Activated effector memory CD4-positive, alpha-beta T cell treated with anti-CD3 and anti-CD28 coated beads, Interleukin-2, amount 50 U/mL, for 16 hours (primary cell): ENCODE measurements at regions not wholly inside any gene's neighbourhood (a gene's known extent, or its start where the extent isn't known, plus 50 kb on each side); places are given as distances from the start of the nearest gene placed in this dataset.

Experiments
- DNase-seq: peaks from one replicate; pipeline ENCODE4 v3.0.0-alpha.2; 2020

DNA sequence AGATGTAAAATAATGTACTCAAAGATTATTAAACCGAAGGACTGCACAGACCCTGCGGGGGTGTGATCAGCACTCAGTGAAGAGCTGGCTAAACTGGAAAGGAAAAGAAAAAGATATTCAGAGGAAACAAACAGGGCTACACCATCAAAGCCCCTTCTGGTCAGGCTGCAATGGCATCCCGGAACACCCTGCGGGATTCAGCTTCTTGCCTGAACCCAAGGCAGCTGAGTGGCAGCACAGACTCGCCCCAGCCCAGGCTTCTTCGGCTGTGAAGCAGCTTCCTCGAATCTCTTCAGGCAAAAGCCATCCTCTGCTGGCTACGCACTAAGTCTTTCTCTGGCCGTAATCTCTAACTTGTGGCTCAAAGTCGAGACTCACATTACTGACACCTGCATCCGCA, 220.9 kb downstream of the TEX29 start:
- no peak for DNase-seq

- no peak for DNase-seq
These were observed 221.5 kb downstream of the TEX29 start for GRCh38 chr13:111541752-111542529.

GRCh38 chr13:111542530-111543341, 222.3 kb downstream of the TEX29 start:
- DNase-seq = no peak

DNA sequence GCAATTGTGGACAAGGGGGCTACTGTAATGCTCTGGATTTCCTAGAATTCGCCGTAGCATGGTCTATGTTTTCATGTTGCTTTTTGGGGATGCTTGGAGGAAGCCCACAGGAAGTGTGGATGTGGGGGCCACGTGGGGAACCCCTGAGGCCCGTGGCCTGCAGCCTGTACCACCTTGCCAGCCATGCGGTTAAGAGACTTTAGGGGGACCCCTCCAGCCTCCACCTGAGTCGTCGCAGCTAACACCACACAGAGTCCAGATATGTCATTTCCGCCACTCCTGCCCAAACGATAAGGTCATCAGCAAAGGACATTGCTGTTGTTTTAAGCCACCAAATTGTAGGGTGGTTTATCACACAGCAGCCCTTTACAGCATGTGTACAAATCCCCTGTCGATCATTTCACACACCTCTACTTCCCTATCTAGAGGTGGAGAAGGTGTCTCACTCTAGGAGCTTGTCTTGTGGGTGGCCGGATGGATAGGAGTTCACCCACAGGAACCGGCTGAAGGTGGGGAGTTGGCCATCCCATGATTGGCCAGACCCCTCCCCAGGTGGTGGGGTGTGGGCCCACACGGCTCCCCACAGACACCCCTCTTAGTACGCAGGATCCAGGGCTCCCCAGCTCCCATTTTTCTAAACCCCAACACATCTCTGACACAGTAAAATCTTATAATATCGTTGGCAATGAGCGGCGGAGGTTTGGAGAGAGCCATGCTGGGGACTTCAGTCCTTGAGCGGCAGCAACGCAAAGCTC, 226.7 kb downstream of the TEX29 start:
- no peak for DNase-seq

DNA sequence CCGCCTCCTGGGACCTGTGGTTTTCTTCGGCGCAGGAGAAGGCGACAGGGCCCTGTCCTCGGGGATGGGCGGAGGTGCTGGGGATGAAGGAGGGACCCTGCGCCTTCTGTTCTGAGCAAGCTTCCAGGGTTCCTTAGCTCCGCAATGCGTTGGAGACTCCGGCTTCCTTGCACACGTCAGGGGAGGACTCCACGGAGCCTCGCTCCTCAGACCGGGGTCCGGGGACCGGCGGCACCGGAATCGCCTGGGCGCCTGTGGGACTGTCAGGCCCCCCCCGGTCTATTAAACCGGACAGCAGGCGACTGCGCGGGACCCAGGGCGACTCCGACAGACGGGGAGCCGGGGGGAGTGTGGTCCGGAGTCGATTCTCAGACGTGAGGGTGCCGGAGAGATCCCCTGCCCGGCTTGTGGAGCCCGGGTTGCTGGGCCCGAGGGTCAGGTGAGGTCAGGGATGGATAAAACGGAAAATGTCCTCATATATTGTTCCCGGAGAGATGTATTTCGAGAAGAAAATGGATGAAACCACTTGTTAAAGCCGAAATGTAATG, 227.4 kb downstream of the TEX29 start:
- DNase-seq = no peak

GRCh38 chr13:111548301-111548700, 227.9 kb downstream of the TEX29 start:
- no peak for DNase-seq

DNA sequence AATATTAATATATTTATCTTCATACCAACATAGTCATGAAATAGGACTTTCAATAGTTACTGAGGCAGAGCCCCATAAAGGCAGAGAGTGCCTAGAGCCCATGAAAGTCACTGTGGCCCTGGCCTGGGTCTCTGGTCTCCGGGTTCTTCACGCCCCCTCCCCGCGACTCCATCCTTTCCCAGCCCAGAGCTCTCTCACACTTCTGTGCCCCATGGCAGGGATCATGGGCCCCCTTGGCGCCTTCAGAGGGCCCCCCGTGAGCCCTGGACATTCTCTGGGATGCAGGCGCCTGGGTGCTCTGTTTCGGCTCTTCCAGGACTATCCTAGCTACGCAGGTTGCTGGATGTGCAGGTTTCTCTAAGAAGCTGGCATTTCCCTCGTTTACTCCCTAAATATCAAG, 228.4 kb downstream of the TEX29 start:
- DNase-seq = no peak

DNA sequence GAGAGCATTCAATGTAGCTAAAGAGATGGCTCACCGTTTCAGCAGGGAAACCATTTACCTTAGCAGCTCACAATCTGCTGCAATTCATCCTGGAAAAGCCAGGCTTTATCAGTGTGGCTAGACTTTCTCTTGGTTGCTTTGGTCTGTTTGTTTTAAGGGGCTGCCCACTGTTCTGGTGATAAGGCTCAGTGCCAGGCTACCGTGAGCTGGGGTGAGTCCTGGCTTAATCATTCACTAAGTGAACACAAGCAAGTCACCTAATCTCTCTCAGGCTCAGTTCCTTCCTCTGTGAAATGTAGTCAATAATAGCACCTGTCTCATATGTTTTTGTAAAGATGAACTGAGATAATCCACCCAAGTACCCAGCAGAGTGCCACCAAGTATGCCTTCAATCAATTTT, 229.0 kb downstream of the TEX29 start:
- DNase-seq = no peak

DNA sequence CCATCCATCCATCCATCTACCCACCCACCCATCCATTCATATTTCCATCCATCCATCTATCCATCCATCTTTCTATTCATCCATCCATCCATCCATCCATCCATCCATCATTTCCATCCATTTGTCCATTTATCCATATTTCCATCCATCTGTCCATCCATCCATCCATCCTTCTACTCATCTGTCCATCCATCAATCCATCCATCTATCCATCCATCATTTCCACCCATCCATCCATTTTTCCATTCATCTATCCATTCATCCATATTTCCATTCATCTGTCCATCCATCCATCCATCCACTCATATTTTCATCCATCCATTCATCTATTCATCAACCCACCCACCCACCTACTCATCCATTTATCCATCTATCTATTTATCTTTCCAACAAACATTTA, 229.6 kb downstream of the TEX29 start:
- DNase-seq = no peak

DNA sequence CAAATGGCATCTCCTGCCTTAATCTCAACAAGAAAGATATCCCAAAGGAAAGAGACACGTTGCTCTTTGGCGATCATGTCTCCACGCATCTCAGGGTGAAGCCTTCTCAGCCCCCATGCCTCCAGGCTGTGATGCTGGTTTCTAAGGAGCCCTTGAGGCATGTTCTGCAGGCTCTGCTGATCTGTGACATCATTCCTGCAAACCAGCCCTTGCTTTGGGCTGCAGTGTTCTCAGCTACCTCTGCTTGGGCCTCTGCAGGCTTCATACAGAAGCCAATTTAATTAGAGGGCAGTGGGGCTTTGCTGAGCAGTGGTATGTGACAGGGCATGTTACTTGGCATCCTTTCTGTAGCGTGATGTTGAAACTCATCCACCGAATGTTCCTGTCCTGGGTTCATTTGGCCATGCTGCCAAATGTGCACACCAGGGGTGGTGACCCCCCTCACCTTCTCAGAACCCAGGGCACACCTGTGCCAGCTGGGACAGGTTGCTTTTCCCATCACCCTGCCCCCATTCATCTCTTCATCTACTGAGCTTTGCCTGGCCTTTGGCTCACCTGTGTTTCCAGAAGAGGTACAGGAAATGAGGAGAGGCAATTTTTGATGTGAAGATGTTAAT, 230.9 kb downstream of the TEX29 start:
- DNase-seq = no peak

DNA sequence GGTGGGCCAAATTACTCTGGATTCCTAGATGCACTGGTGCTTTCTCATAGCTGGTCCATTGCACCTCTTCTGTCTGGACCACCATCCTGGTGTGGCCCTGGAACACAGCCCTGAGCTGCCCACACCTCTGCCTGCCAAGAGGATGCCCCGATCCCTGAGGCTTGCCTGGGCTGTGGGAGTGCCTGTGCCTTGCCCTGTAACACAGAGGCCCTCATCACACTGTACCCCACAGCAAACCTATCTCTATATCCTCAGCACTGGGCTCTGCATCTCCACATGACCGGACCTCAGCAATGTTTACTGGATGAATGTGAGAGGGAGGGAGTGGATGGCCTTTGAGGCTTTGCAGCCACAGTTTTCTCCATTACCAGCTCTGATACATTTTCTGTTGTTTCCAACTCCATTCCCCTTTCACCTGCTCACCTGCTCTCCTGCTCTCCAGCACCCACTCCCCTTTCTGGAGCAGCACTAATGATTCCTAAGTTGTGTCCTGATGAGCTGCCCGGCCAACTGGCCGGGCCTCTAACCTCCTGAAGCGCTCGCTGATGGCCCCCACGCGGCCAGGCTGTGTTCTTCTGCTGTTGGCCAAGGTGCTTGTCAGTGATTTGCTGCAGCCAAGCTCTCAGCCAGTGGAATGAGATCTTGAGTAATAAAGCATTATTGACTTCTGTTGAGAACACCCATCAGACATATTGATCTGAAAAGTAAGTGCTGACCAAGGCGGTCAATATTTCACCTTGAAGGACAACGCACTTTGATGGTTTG, 232.6 kb downstream of the TEX29 start:
- DNase-seq = no peak

DNA sequence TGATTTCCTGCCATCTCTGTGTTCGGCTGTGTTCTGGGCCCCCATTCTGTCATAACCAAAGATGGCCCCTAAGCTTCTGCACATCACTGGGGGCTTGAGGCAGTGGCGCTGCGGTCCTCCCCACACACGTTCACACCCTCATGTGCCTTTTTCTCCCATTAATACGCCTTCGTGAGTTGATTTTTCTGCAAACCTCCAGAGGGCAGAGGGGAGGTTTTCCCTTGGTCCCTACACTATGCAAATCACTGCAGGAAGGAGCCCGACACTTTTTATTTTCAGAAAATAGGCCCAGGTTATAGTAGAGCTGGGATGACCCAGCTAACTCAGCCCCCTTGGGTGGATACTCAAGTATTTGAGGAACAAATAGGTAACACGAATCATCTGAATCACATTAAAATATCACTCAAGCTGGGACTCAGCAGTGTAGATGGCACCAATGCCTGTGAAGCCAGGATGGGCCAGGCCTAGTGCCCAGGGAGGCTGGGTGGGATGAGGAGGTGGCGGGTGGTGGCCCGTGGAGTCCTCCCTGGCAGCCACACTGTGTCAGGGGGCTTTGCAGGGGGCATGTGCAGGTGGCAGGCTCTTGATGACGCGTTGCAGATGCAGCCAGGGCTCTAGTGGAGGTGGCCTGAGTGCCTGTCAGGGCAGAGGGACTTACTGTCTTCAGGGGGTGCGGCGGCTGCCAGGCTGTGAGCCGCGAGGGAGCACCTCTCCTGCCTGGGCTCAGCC, 234.3 kb downstream of the TEX29 start:
- no peak for DNase-seq

DNA sequence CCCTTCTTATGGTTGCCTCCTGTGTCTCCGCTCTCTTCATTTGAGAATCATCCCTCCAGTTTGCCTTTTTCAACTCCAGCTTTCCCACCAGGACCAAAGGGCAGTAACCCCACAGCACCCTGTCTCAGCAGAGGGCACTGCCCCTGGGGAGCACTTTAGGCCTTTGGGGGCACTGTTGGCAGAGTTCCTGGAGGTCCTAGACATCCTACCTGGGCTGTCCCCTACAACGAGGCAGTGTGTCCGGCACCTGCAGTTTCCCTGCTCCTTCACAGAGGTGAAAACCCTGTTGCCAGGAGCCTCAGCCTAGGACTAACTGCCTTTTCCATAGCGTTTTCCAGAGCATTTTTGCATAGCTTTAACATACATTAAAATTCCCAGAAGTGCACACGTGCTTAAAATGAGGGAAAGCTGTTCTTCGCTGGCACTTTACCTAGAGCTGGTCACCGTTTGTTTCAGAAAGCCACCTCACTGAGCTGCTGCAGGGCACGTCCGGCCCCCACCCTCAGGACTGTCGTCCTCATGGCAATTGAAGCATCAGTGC, 234.9 kb downstream of the TEX29 start:
- DNase-seq = no peak

GRCh38 chr13:111555903-111556302, 235.5 kb downstream of the TEX29 start:
- no peak for DNase-seq

DNA sequence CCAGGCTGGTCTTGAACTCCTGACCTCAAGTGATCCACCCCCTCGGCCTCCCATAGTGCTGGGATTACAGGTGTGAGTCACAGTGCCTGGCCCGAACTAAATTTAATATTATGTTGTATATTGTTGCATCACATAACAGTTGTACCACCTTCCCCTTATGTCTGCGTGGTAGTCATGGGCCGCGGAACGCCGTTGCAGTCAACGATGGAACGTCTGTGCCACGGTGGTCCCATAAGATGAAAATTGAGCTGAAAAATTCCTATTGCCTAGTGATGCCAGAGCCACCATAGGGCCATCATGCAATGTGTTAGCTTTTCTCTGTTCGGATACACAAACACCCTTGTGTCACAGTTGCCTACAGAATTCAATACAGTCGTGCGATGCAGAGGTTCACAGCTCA, 236.1 kb downstream of the TEX29 start:
- DNase-seq = no peak

- DNase-seq = no peak
These were observed 237.7 kb downstream of the TEX29 start for GRCh38 chr13:111557921-111558699.

- DNase-seq = no peak
These were observed 238.3 kb downstream of the TEX29 start for GRCh38 chr13:111558700-111559088.

GRCh38 chr13:111559612-111560403, 239.4 kb downstream of the TEX29 start:
- DNase-seq = no peak

DNA sequence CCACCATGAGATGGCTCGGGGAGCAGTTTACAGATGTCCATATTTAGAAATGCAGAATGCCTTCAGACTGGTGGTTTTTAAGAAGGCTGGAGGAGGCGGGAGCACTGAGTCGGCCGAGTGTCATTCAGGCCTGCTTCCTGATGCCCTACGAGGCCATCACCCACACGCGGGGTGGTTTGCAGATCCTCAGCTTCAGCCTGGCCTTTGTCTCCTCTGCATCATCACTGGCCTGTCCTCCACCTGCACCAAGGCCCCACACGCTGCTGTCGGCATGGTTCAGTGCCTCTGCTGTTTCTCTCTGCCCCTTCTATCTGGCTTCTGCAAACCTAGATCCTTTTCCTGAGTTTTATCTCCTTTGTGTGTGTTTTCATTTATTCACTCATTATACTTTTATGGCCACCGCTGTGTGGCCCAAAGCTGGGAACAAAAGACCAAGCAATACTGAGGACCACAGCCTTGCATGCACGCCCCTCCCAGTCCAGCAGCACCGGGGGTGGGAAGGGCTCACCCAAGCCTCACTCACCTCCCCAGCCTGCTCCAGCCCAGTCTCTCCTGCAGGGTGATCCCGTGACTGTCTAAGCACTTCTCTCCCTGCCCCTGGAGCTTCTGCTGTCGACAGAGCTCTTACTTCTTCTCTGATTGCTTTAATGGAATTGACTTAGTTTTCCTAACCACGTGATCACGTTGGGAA, 240.8 kb downstream of the TEX29 start:
- no peak for DNase-seq
